ENCODE measurements at regions not wholly inside any gene's neighbourhood (a gene's known extent, or its start where the extent isn't known, plus 50 kb on each side); places are given as distances from the start of the nearest gene placed in this dataset.
"Not testable (repeated sequence)": the region's sequence is repeated elsewhere in the genome, so short reads cannot be mapped to it uniquely, and the experiment has no call there.

GRCh38 chrX:106284431-106285025, 116.4 kb downstream of the PWWP3B start:
- Histone ChIP-seq H3K9me3 (no peaks in the 10 kb centered on the region), H3K27me3 (replicated peaks; ENCODE audit: insufficient read depth) (no peaks in the 10 kb centered on the region), H3K27ac (no peak overlapping the region), H3K36me3 (no peaks in the 10 kb centered on the region), H3K4me3 (no peak overlapping the region), H3K4me1 (replicated peaks) (no peaks in the 10 kb centered on the region)
- DNase-seq (ENCODE audit: low spot score) = no peak
- 56% methylated on average over 2 of the region's 2 CpGs for WGBS
- no peak for TF ChIP-seq CTCF (IDR thresholded peaks at IDR 0.05)
- no peak for TF ChIP-seq POLR2AphosphoS5 (IDR thresholded peaks at IDR 0.05)
- TF ChIP-seq POLR2A (IDR thresholded peaks at IDR 0.05) = no peak
- intact Hi-C loops (cut with DNase I) = no loop called here

DNA sequence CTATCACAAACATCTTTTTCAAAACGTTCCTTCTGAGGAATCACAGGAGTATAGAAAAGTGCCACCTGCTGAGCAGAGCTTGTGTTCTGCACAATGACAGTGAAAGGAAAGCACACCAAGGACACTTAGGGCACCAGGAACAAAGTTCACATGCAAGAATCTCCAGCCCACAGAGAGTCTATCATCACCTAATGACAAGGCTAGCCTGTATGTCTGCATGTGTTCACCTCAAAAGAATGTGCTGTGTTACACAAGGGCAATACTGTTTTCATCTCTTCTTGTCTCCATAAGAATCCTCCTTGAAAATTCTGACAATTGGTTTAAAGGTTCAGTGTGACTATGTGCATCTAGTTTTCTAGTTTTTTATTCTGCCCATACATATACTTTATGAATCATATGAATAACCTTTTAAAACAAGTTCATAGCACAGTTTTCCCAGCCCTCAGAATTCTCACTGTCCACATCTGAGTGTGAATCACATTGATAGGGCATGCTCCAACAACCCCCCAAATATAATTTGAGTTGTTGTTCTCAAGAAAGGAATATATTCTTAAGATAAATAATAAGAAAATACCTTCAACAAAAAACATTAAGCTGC, 118.0 kb downstream of the PWWP3B start:
- Histone ChIP-seq H3K36me3 (no peaks in the 10 kb centered on the region), H3K4me1 (replicated peaks) (no peaks in the 10 kb centered on the region), H3K27me3 (replicated peaks; ENCODE audit: insufficient read depth) (no peaks in the 10 kb centered on the region), H3K4me3 (no peak overlapping the region), H3K9me3 (no peaks in the 10 kb centered on the region), H3K27ac (no peak overlapping the region)
- 40% methylated on average over 1 of the region's 1 CpG for WGBS
- intact Hi-C loops (cut with DNase I) = no loop called here
- no peak for DNase-seq (ENCODE audit: low spot score)
- TF ChIP-seq POLR2AphosphoS5 (IDR thresholded peaks at IDR 0.05) (no peak), CTCF (IDR thresholded peaks at IDR 0.05) (no peak), POLR2A (IDR thresholded peaks at IDR 0.05) (no peak)

DNA sequence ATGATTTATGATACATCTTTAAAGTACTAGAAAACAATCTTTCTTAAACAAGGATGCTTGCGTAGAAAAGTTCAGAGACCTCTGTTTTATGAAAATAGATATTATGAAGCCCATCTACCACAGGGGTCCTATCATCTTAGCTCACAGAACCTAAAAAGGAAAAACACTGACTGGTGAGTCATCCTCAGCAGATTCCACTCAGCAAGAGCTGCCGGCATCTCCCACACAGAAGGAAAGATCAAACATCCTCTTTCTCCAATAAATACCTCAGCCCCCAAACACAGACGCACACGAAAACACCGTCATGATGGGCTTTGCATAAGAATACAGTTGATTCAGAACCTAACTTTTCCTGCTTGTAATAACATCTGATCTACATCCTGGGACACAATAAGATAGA, 122.7 kb downstream of the PWWP3B start:
- H3K4me1 ChIP-seq (replicated peaks); DNase-seq (ENCODE audit: low spot score); H3K4me3 ChIP-seq; H3K36me3 ChIP-seq; H3K27me3 ChIP-seq (replicated peaks; ENCODE audit: insufficient read depth); H3K27ac ChIP-seq; intact Hi-C loops (cut with DNase I); H3K9me3 ChIP-seq: not testable (repeated sequence)
- no CpG with 5 or more reads among the region's 5 CpGs for WGBS

DNA sequence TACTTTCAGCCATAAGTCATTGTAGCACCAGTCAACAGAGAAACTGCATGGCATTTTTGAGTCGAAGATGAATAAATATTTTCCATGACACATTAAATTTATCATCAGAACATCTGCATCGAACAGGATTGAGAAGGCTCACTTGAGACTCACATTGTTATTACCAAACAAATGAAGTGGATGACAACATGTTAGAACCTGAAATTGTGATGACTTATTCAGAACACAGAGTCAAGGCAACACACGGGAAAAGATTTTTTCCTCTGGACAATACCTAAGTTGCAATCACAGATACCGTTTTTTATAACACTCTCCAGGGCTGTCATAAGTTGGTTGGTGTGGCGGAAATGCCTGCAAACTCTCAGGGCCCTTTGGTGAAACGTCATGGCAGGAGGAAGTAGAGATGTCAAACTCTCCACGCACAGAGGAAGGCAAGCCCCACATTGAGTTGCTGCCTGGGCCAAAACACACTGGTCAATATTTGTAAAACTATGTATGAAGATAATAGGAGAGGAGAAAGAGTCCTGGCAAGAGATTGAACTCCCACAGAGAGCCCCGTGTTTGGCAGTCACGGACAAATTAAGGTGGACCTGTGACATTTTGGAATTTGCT, 123.8 kb downstream of the PWWP3B start:
- intact Hi-C loops (cut with DNase I) = not testable (repeated sequence)
- no CpG with 5 or more reads among the region's 9 CpGs for WGBS

DNA sequence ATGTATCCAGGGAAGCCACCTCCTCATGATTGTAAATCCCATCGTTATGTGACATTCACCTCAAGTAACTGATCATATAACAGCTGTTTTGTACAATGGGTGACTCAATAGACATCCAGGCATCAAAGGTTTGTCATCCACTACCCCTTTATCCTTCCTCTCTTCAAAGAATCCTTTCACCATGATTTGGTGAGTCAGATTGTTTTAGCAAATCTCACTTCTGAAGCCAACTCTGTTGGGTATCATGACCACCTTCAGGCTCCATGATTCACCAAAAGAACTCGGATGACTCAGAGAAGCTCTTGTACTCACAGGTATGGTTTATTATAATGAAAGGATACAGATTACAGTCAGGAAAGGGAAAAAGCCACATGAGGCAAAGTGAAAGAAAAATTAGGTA, 132.1 kb downstream of the PWWP3B start:
- WGBS = 77% methylated on average over 2 of the region's 2 CpGs
- H3K4me1 ChIP-seq (replicated peaks) = no peaks in the 10 kb centered on the region

More for the DNA sequence above, 123.8 kb downstream of the PWWP3B start:
- not testable (repeated sequence) for H3K4me1 ChIP-seq (replicated peaks); H3K27ac ChIP-seq; H3K36me3 ChIP-seq; H3K27me3 ChIP-seq (replicated peaks; ENCODE audit: insufficient read depth); H3K9me3 ChIP-seq; DNase-seq (ENCODE audit: low spot score); H3K4me3 ChIP-seq

More for the DNA sequence above, 132.1 kb downstream of the PWWP3B start:
- no peak for DNase-seq (ENCODE audit: low spot score)
- H3K36me3 ChIP-seq = no peaks in the 10 kb centered on the region
- H3K9me3 ChIP-seq = no peaks in the 10 kb centered on the region
- H3K4me3 ChIP-seq = no peak overlapping the region
- TF ChIP-seq CTCF (IDR thresholded peaks at IDR 0.05) = no peak
- H3K27ac ChIP-seq = no peak overlapping the region
- intact Hi-C loops (cut with DNase I) = no loop called here
- no peaks in the 10 kb centered on the region for H3K27me3 ChIP-seq (replicated peaks; ENCODE audit: insufficient read depth)
